BLaER1 treated with 17β-estradiol and CSF1 and Interleukin-3, amounts not matched to agents 10 nM and 100 nM (cell line): ENCODE measurements at regions not wholly inside any gene's neighbourhood (a gene's known extent, or its start where the extent isn't known, plus 50 kb on each side); places are given as distances from the start of the nearest gene placed in this dataset.
"Not testable (repeated sequence)": the region's sequence is repeated elsewhere in the genome, so short reads cannot be mapped to it uniquely, and the experiment has no call there.

Experiments
- H3K27ac ChIP-seq, 11 experiments: shearing (Covaris generic); formaldehyde crosslinking; 2 replicates each; pipeline ENCODE4 v1.8.1; 2022
- H3K27me3 ChIP-seq, 11 experiments: shearing (Covaris generic); formaldehyde crosslinking; 2 replicates each; pipeline ENCODE4 v1.8.1; 2022
- H3K36me3 ChIP-seq, 11 experiments: shearing (Covaris generic); formaldehyde crosslinking; 2 replicates each; pipeline ENCODE4 v1.8.1; 2022
- H3K4me1 ChIP-seq, 10 experiments: shearing (Covaris generic); formaldehyde crosslinking; 2 replicates each; pipeline ENCODE4 v1.8.1; 2022
- H3K4me2 ChIP-seq, 11 experiments: shearing (Covaris generic); formaldehyde crosslinking; 2 replicates each; pipeline ENCODE4 v1.8.1; 2022
- H3K4me3 ChIP-seq, 10 experiments: shearing (Covaris generic); formaldehyde crosslinking; 2 replicates each; pipeline ENCODE4 v1.8.1; 2022
- H3K9ac ChIP-seq, 11 experiments: shearing (Covaris generic); formaldehyde crosslinking; 2 replicates each; pipeline ENCODE4 v1.8.1; 2022
- H3K9me3 ChIP-seq, 11 experiments: shearing (Covaris generic); formaldehyde crosslinking; replicated peaks in 1 of 11; 2 replicates each; pipeline ENCODE4 v1.8.1; 2022
- H4K20me1 ChIP-seq, 11 experiments: shearing (Covaris generic); formaldehyde crosslinking; 2 replicates each; pipeline ENCODE4 v1.8.1; 2022

GRCh38 chr12:37814529-37814928 is 502.0 kb upstream of the ALG10B start:
- H3K36me3 ChIP-seq, H3K27ac ChIP-seq, H3K4me1 ChIP-seq, H3K4me3 ChIP-seq, H4K20me1 ChIP-seq, H3K4me2 ChIP-seq, H3K27me3 ChIP-seq, H3K9ac ChIP-seq: not testable (repeated sequence)
- H3K9me3 ChIP-seq, result peaks cover 61 to 85% (median 76%) of the 10 kb centered on the region in 11 experiments
